SJCRH30 (cell line): ENCODE measurements at regions not wholly inside any gene's neighbourhood (a gene's known extent, or its start where the extent isn't known, plus 50 kb on each side); places are given as distances from the start of the nearest gene placed in this dataset.

ENCODE experiments used
- DNase-seq, 2 experiments: peaks; one replicate each; pipeline ENCODE4 v3.0.0-alpha.2; 2015 to 2020
- H3K27ac ChIP-seq: fragments of 250-450 bp; sonication (Bioruptor Pico); 2 replicates; pipeline ENCODE4 v1.5.1; 2020; ENCODE audit warnings: mild to moderate bottlenecking, moderate library complexity
- H3K27me3 ChIP-seq: fragments of 250-450 bp; sonication (Bioruptor Pico); 2 replicates; pipeline ENCODE4 v1.5.1; 2020; ENCODE audit warnings: mild to moderate bottlenecking, moderate library complexity
- H3K36me3 ChIP-seq: fragments of 250-450 bp; sonication (Bioruptor Pico); 2 replicates; pipeline ENCODE4 v1.5.1; 2020; ENCODE audit warnings: mild to moderate bottlenecking, moderate library complexity
- H3K4me1 ChIP-seq: fragments of 250-450 bp; sonication (Bioruptor Pico); 2 replicates; pipeline ENCODE4 v1.5.1; 2020; ENCODE audit warnings: mild to moderate bottlenecking, moderate library complexity
- H3K4me3 ChIP-seq: fragments of 250-450 bp; sonication (Bioruptor Pico); 2 replicates; pipeline ENCODE4 v1.5.1; 2020; ENCODE audit warnings: mild to moderate bottlenecking, moderate library complexity
- H3K9me3 ChIP-seq: fragments of 250-450 bp; sonication (Bioruptor Pico); replicated peaks from 2 replicates; pipeline ENCODE4 v1.5.1; 2020; ENCODE audit warnings: mild to moderate bottlenecking, moderate library complexity

- Histone ChIP-seq H3K27ac (no peak overlapping the region), H3K4me1 (0 out of 2 replicates have a peak, but pooled peaks cover 2% of the 10 kb centered on the region), H3K27me3 (no peaks in the 10 kb centered on the region), H3K36me3 (no peaks in the 10 kb centered on the region), H3K4me3 (no peak overlapping the region), H3K9me3 (no peaks in the 10 kb centered on the region)
- DNase-seq: no peak
Observed at GRCh38 chr10:6667150-6667549, 87.1 kb upstream of the PRKCQ start.

- no peaks in the 10 kb centered on the region for H3K36me3 ChIP-seq
Observed at GRCh38 chr10:6665847-6666246, 85.8 kb upstream of the PRKCQ start.

GRCh38 chr10:6660460-6660859 lies 80.4 kb upstream of the PRKCQ start:
- Histone ChIP-seq H3K9me3 (no peaks in the 10 kb centered on the region), H3K27ac (no peak overlapping the region), H3K4me3 (no peak overlapping the region), H3K36me3 (no peaks in the 10 kb centered on the region), H3K27me3 (no peaks in the 10 kb centered on the region), H3K4me1 (no peaks in the 10 kb centered on the region)
- no peak for DNase-seq

More at GRCh38 chr10:6665847-6666246, 85.8 kb upstream of the PRKCQ start:
- no peak for DNase-seq
- Histone ChIP-seq H3K9me3 (no peaks in the 10 kb centered on the region), H3K27me3 (no peaks in the 10 kb centered on the region), H3K4me1 (0 out of 2 replicates have a peak, but pooled peaks cover 2% of the 10 kb centered on the region), H3K4me3 (no peak overlapping the region), H3K27ac (no peak overlapping the region)

GRCh38 chr10:6659451-6659850 lies 79.4 kb upstream of the PRKCQ start:
- no peak for DNase-seq
- no peaks in the 10 kb centered on the region for H3K36me3 ChIP-seq
- H3K4me3 ChIP-seq: no peak overlapping the region
- H3K27ac ChIP-seq: no peak overlapping the region
- no peaks in the 10 kb centered on the region for H3K9me3 ChIP-seq
- H3K27me3 ChIP-seq: no peaks in the 10 kb centered on the region
- no peaks in the 10 kb centered on the region for H3K4me1 ChIP-seq

GRCh38 chr10:6657669-6658068 lies 77.6 kb upstream of the PRKCQ start:
- DNase-seq: no peak
- no peak overlapping the region for H3K27ac ChIP-seq
- no peaks in the 10 kb centered on the region for H3K4me1 ChIP-seq
- no peaks in the 10 kb centered on the region for H3K27me3 ChIP-seq
- H3K9me3 ChIP-seq: no peaks in the 10 kb centered on the region
- no peak overlapping the region for H3K4me3 ChIP-seq
- H3K36me3 ChIP-seq: no peaks in the 10 kb centered on the region

GRCh38 chr10:6657196-6657595 lies 77.1 kb upstream of the PRKCQ start:
- Histone ChIP-seq H3K9me3 (no peaks in the 10 kb centered on the region), H3K27ac (no peak overlapping the region), H3K4me3 (no peak overlapping the region), H3K36me3 (no peaks in the 10 kb centered on the region), H3K4me1 (no peaks in the 10 kb centered on the region), H3K27me3 (no peaks in the 10 kb centered on the region)
- no peak for DNase-seq

GRCh38 chr10:6654571-6654970 lies 74.5 kb upstream of the PRKCQ start:
- no peaks in the 10 kb centered on the region for H3K36me3 ChIP-seq
- DNase-seq: no peak
- no peak overlapping the region for H3K27ac ChIP-seq
- no peaks in the 10 kb centered on the region for H3K4me1 ChIP-seq
- no peaks in the 10 kb centered on the region for H3K9me3 ChIP-seq
- no peak overlapping the region for H3K4me3 ChIP-seq
- H3K27me3 ChIP-seq: no peaks in the 10 kb centered on the region

GRCh38 chr10:6650586-6650985 lies 70.5 kb upstream of the PRKCQ start:
- H3K36me3 ChIP-seq: no peaks in the 10 kb centered on the region
- no peaks in the 10 kb centered on the region for H3K9me3 ChIP-seq
- DNase-seq: no peak
- no peaks in the 10 kb centered on the region for H3K4me1 ChIP-seq
- no peak overlapping the region for H3K27ac ChIP-seq
- no peaks in the 10 kb centered on the region for H3K27me3 ChIP-seq
- no peak overlapping the region for H3K4me3 ChIP-seq

- Histone ChIP-seq H3K27me3 (no peaks in the 10 kb centered on the region), H3K36me3 (no peaks in the 10 kb centered on the region), H3K9me3 (no peaks in the 10 kb centered on the region), H3K27ac (no peak overlapping the region), H3K4me3 (no peak overlapping the region), H3K4me1 (no peaks in the 10 kb centered on the region)
- DNase-seq: no peak
Observed at GRCh38 chr10:6649903-6650302, 69.8 kb upstream of the PRKCQ start.

GRCh38 chr10:6648894-6649720 lies 69.0 kb upstream of the PRKCQ start:
- no peaks in the 10 kb centered on the region for H3K4me1 ChIP-seq
- no peaks in the 10 kb centered on the region for H3K9me3 ChIP-seq
- no peak overlapping the region for H3K27ac ChIP-seq
- H3K4me3 ChIP-seq: no peak overlapping the region
- no peak for DNase-seq
- no peaks in the 10 kb centered on the region for H3K36me3 ChIP-seq
- H3K27me3 ChIP-seq: no peaks in the 10 kb centered on the region

- no peak overlapping the region for H3K4me3 ChIP-seq
- no peaks in the 10 kb centered on the region for H3K27me3 ChIP-seq
- H3K27ac ChIP-seq: no peak overlapping the region
- H3K9me3 ChIP-seq: no peaks in the 10 kb centered on the region
- DNase-seq: peak; percentile 15 to 60
- no peaks in the 10 kb centered on the region for H3K36me3 ChIP-seq
- H3K4me1 ChIP-seq: no peaks in the 10 kb centered on the region
Observed at GRCh38 chr10:6647811-6648526, 67.9 kb upstream of the PRKCQ start.

GRCh38 chr10:6643962-6644361 lies 63.9 kb upstream of the PRKCQ start:
- Histone ChIP-seq H3K4me3 (no peak overlapping the region), H3K4me1 (no peaks in the 10 kb centered on the region), H3K9me3 (no peaks in the 10 kb centered on the region), H3K36me3 (no peaks in the 10 kb centered on the region), H3K27ac (no peak overlapping the region), H3K27me3 (no peaks in the 10 kb centered on the region)
- DNase-seq: no peak

GRCh38 chr10:6642876-6643275 lies 62.8 kb upstream of the PRKCQ start:
- no peak for DNase-seq
- H3K27ac ChIP-seq: no peak overlapping the region
- H3K27me3 ChIP-seq: no peaks in the 10 kb centered on the region
- no peaks in the 10 kb centered on the region for H3K4me1 ChIP-seq
- no peaks in the 10 kb centered on the region for H3K9me3 ChIP-seq
- no peaks in the 10 kb centered on the region for H3K36me3 ChIP-seq
- no peak overlapping the region for H3K4me3 ChIP-seq

GRCh38 chr10:6640433-6641040 lies 60.5 kb upstream of the PRKCQ start:
- H3K36me3 ChIP-seq: no peaks in the 10 kb centered on the region
- H3K27ac ChIP-seq: no peak overlapping the region
- no peaks in the 10 kb centered on the region for H3K27me3 ChIP-seq
- H3K4me1 ChIP-seq: no peaks in the 10 kb centered on the region
- DNase-seq: no peak
- no peaks in the 10 kb centered on the region for H3K9me3 ChIP-seq
- no peak overlapping the region for H3K4me3 ChIP-seq

- Histone ChIP-seq H3K9me3 (no peaks in the 10 kb centered on the region), H3K36me3 (no peaks in the 10 kb centered on the region), H3K27me3 (no peaks in the 10 kb centered on the region), H3K4me3 (no peak overlapping the region), H3K4me1 (no peaks in the 10 kb centered on the region), H3K27ac (no peak overlapping the region)
- DNase-seq: no peak
Observed at GRCh38 chr10:6637053-6637452, 57.0 kb upstream of the PRKCQ start.
